ENCODE measurements at regions not wholly inside any gene's neighbourhood (a gene's known extent, or its start where the extent isn't known, plus 50 kb on each side); places are given as distances from the start of the nearest gene placed in this dataset.

DNA sequence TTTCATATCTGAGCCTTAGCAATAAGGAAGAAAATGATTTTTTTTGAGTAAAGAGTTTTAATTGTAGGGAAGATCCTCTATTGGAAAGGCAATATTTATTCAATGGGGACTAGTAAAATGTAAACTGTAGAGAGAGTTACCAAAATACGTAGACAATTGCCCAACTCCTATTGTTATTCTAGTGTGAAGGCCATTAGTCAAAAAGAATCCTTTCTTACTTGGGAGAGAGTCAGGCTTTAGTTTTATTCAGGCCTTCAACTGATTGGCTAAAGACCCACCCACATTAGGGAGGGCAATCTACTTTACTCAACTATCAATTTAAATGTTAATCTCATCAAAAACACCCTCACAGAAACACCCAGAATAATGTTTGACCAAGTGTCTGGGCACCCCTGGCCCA is 485.8 kb upstream of the ATXN7L3B start:
- H3K27ac ChIP-seq = no peak overlapping the region
- TF ChIP-seq, protein P1, sequence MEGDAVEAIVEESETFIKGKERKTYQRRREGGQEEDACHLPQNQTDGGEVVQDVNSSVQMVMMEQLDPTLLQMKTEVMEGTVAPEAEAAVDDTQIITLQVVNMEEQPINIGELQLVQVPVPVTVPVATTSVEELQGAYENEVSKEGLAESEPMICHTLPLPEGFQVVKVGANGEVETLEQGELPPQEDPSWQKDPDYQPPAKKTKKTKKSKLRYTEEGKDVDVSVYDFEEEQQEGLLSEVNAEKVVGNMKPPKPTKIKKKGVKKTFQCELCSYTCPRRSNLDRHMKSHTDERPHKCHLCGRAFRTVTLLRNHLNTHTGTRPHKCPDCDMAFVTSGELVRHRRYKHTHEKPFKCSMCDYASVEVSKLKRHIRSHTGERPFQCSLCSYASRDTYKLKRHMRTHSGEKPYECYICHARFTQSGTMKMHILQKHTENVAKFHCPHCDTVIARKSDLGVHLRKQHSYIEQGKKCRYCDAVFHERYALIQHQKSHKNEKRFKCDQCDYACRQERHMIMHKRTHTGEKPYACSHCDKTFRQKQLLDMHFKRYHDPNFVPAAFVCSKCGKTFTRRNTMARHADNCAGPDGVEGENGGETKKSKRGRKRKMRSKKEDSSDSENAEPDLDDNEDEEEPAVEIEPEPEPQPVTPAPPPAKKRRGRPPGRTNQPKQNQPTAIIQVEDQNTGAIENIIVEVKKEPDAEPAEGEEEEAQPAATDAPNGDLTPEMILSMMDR (IDR thresholded peaks at IDR 0.05; ENCODE audit: low read depth, low read length) = no peak
- H3K4me1 ChIP-seq (ENCODE audit: low read depth) = peaks cover 7% of the 10 kb centered on the region
- no peak overlapping the region for H3K4me3 ChIP-seq
- no peak for DNase-seq (ENCODE audit: low read depth in 1 of 2, low spot score in 1 of 2)
- no peaks in the 10 kb centered on the region for H3K36me3 ChIP-seq
- H3K27me3 ChIP-seq = no peaks in the 10 kb centered on the region
- no peaks in the 10 kb centered on the region for H3K9me3 ChIP-seq (ENCODE audit: low read depth)

DNA sequence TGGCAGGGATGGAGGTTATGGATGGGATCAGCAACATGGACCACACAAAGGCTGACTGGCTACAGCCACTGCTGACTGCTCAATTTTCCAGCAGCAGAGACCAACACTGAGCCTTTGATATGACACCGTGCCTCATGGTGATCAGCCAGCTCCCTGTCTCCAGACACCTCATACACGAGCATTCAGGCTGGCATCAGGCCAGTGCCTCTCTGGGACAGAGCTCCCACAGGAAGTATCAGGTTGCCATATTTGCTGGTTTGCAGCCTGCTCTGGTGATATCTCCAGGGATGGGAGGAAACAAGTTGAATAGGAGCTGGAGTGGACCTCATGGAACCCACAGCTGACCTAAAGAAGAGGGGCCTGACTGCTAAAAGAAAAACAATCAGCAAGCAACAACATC is 471.2 kb upstream of the ATXN7L3B start:
- no peaks in the 10 kb centered on the region for H3K4me1 ChIP-seq (ENCODE audit: low read depth)
- H3K27me3 ChIP-seq = no peaks in the 10 kb centered on the region
- DNase-seq (ENCODE audit: low read depth in 1 of 2, low spot score in 1 of 2) = no peak
- H3K9me3 ChIP-seq (ENCODE audit: low read depth) = no peaks in the 10 kb centered on the region
- TF ChIP-seq, protein P1 (IDR thresholded peaks at IDR 0.05; ENCODE audit: low read depth, low read length) = no peak
- H3K4me3 ChIP-seq = no peak overlapping the region
- H3K36me3 ChIP-seq = no peaks in the 10 kb centered on the region
- H3K27ac ChIP-seq = no peak overlapping the region

DNA sequence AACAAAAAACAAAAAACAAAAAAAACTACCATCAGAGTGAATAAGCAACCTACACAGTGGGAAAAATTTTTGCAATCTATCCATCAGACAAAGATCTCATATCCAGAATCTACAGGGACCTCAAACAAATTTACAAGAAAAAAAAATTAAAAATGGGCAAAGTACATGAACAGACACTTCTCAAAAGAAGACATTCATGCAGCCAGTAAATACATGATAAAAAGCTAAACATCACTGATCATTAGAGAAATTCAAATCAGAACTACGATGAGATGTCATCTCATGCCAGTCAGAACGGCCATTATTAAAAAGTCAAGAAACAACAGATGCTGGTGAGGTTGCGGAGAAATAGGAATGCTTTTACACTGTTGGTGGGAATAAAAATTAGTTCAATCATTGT is 466.5 kb upstream of the ATXN7L3B start:
- Histone ChIP-seq H3K27ac (no peak overlapping the region), H3K9me3 (ENCODE audit: low read depth) (no peaks in the 10 kb centered on the region), H3K4me3 (no peak overlapping the region), H3K36me3 (no peaks in the 10 kb centered on the region), H3K4me1 (ENCODE audit: low read depth) (no peaks in the 10 kb centered on the region), H3K27me3 (no peaks in the 10 kb centered on the region)
- DNase-seq (ENCODE audit: low read depth in 1 of 2, low spot score in 1 of 2) = no peak
- TF ChIP-seq, protein P1 (IDR thresholded peaks at IDR 0.05; ENCODE audit: low read depth, low read length) = no peak

DNA sequence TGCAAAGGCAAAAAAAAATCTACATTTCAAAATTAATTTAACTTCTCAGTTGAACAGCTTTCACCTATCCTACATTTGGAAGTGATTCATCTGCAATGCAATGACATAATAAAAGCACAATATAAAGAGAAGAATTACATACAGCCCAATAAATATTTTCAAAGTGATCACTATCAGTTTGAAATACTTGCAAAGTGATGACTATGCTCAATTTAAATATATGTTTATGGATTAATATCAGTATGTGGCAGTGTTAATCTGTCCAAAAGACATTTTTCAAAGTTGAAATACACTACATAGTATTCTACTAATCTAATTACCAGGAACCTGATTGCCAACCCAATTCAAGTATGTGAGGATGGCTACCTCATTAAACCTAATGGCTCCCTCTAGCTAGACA is 460.7 kb upstream of the ATXN7L3B start:
- H3K36me3 ChIP-seq = no peaks in the 10 kb centered on the region
- TF ChIP-seq, protein P1 (IDR thresholded peaks at IDR 0.05; ENCODE audit: low read depth, low read length) = no peak
- no peaks in the 10 kb centered on the region for H3K4me1 ChIP-seq (ENCODE audit: low read depth)
- H3K27me3 ChIP-seq = no peaks in the 10 kb centered on the region
- H3K4me3 ChIP-seq = no peak overlapping the region
- H3K9me3 ChIP-seq (ENCODE audit: low read depth) = no peaks in the 10 kb centered on the region
- no peak for DNase-seq (ENCODE audit: low read depth in 1 of 2, low spot score in 1 of 2)
- no peak overlapping the region for H3K27ac ChIP-seq

DNA sequence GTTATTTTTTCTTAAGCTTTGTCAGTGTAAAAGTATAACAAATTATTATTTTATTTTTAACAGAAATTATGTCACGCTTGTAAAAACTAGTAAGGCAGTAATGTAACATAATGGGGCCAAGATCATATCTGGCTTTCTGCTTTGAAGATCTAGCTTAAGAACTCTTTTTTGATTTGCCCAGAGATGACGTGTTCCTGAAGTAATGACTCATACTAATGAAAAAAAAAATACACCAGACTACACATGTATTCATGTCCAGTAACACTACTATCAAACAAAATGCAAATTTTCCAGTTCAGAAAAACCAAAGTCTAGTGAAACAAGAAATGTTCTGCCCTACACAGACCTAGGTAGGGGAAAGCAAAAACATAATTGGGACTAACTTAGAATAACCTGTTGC is 432.2 kb upstream of the ATXN7L3B start:
- H3K9me3 ChIP-seq (ENCODE audit: low read depth) = no peaks in the 10 kb centered on the region
- H3K36me3 ChIP-seq = no peaks in the 10 kb centered on the region
- H3K27ac ChIP-seq = no peak overlapping the region
- TF ChIP-seq, protein P1 (IDR thresholded peaks at IDR 0.05; ENCODE audit: low read depth, low read length) = no peak
- H3K4me1 ChIP-seq (ENCODE audit: low read depth) = no peaks in the 10 kb centered on the region
- DNase-seq (ENCODE audit: low read depth in 1 of 2, low spot score in 1 of 2) = no peak
- H3K27me3 ChIP-seq = no peaks in the 10 kb centered on the region
- H3K4me3 ChIP-seq = no peak overlapping the region

DNA sequence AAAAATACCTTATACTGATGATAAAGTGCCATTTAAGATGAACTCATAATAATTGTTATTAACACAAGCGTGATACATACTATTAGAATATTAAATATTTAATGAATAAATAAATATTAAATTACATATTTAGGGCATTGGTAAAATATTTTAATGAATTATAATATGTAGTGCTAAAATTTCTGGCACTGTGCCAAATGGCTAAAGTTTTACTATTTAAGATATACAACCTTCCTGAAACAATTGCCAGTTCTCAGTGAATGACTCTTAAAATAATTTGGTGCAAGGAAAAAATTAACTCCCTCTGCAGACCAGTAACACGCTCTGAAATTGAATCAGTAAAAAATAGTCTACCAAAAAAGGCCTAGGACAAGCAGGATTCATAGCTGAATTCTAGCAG is 428.9 kb upstream of the ATXN7L3B start:
- H3K4me1 ChIP-seq (ENCODE audit: low read depth) = no peaks in the 10 kb centered on the region
- TF ChIP-seq, protein P1 (IDR thresholded peaks at IDR 0.05; ENCODE audit: low read depth, low read length) = no peak

More for the DNA sequence above, 428.9 kb upstream of the ATXN7L3B start:
- Histone ChIP-seq H3K9me3 (ENCODE audit: low read depth) (no peaks in the 10 kb centered on the region), H3K27me3 (no peaks in the 10 kb centered on the region), H3K4me3 (no peak overlapping the region), H3K27ac (no peak overlapping the region), H3K36me3 (no peaks in the 10 kb centered on the region)
- DNase-seq (ENCODE audit: low read depth in 1 of 2, low spot score in 1 of 2) = no peak
